ENCODE measurements at regions not wholly inside any gene's neighbourhood (a gene's known extent, or its start where the extent isn't known, plus 50 kb on each side); places are given as distances from the start of the nearest gene placed in this dataset.

DNA sequence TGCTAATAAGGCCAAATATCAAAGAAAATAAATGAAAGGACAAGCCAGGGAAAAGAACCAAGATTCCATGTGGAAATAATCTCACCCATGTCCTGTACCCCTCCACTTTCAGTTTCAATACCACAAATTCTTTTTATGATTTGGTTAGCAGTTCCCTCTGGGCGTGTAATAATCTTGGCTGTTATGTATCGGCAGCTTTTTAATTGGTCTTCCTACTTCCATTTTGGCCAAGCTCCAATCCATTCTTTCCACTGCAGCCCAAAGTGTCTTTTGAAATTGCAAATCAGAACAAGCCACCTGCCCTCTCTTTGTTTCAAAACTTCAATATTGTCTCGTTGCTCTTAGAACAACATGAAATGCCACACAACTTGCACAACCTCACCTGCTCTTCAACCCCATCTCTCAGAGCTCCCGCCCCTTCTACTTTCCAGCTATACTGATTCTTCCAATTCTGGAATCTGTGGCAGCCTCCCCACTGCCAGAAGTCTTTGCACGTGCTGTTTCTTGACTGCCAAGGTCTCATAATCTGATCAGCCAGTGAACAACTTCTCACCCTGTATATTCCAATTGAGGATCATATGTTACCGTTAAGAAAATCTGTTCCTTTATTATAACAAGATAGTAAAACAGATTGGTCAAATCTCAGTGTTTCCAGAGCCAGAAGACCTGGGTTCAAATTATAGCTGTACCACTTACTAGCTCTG lies 354.5 kb downstream of the CBLN4 start:
- no peaks in the 10 kb centered on the region for H3K4me1 ChIP-seq (replicated peaks in 1 of 2)
- intact Hi-C loops (cut with DNase I), result no loop called here
- no peaks in the 10 kb centered on the region for H3K9me3 ChIP-seq (replicated peaks in 1 of 3)
- WGBS, 4 donors, result 49 to 68% (median 62%) methylated on average over 6 of the region's 6 CpGs
- TF ChIP-seq POLR2A (IDR thresholded peaks at IDR 0.05), result no peak
- TF ChIP-seq, protein P1, sequence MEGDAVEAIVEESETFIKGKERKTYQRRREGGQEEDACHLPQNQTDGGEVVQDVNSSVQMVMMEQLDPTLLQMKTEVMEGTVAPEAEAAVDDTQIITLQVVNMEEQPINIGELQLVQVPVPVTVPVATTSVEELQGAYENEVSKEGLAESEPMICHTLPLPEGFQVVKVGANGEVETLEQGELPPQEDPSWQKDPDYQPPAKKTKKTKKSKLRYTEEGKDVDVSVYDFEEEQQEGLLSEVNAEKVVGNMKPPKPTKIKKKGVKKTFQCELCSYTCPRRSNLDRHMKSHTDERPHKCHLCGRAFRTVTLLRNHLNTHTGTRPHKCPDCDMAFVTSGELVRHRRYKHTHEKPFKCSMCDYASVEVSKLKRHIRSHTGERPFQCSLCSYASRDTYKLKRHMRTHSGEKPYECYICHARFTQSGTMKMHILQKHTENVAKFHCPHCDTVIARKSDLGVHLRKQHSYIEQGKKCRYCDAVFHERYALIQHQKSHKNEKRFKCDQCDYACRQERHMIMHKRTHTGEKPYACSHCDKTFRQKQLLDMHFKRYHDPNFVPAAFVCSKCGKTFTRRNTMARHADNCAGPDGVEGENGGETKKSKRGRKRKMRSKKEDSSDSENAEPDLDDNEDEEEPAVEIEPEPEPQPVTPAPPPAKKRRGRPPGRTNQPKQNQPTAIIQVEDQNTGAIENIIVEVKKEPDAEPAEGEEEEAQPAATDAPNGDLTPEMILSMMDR (IDR thresholded peaks at IDR 0.05), result no peak
- no peaks in the 10 kb centered on the region for H3K36me3 ChIP-seq (replicated peaks in 1 of 2)
- H3K4me3 ChIP-seq, result no peak overlapping the region
- H3K27ac ChIP-seq, result no peak overlapping the region
- no peaks in the 10 kb centered on the region for H3K27me3 ChIP-seq
- DNase-seq, result no peak

DNA sequence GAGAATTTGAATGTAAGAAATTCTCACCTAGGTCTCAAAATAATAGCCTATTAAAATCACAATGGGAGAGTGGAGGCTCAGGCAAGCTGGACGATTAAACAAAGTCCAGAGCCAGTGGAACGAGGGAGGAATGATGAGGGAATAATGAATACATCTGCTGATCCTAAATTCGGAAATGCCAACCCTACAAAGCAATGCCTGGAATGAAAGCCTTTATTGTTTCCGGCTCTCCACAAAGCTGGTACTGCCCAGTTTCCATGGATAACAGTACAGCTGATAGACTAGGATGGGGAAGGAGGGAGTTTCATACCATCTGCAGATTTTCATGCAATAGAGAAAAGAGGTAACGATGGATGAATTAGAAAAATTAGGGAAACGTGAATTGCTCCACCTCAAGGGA lies 356.1 kb downstream of the CBLN4 start:
- H3K27ac ChIP-seq, result no peak overlapping the region
- WGBS, 4 donors, result 69 to 77% (median 71%) methylated on average over 6 of the region's 6 CpGs
- intact Hi-C loops (cut with DNase I), result no loop called here

DNA sequence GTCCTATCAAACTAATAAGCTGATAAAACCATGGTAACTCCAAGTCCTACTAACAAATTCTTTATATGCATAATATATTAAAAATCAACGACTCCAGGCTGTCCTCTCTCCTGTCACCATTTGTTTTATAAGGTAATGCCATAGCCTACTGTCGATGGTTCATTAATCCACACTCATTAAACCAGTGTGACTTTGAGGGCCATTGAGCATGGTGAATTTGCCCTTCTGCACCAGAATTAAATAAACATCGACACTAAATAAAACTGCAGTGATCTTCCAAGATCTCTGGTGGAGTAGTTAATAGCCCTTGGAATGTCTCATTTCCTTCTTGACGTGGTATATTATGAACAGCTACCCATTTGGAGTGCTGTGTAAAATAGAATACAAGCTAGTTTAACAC lies 358.5 kb downstream of the CBLN4 start:
- no peak for DNase-seq
- no peaks in the 10 kb centered on the region for H3K27me3 ChIP-seq
- H3K4me1 ChIP-seq (replicated peaks in 1 of 2), result no peaks in the 10 kb centered on the region
- H3K9me3 ChIP-seq (replicated peaks in 1 of 3), result no peaks in the 10 kb centered on the region
- TF ChIP-seq, protein P1 (IDR thresholded peaks at IDR 0.05), result no peak
- TF ChIP-seq POLR2A (IDR thresholded peaks at IDR 0.05), result no peak
- intact Hi-C loops (cut with DNase I), result no loop called here
- no peak overlapping the region for H3K4me3 ChIP-seq
- no peak overlapping the region for H3K27ac ChIP-seq
- WGBS, 4 donors, result 63 to 71% (median 67%) methylated on average over 4 of the region's 4 CpGs
- H3K36me3 ChIP-seq (replicated peaks in 1 of 2), result no peaks in the 10 kb centered on the region

More for the DNA sequence above, 356.1 kb downstream of the CBLN4 start:
- Histone ChIP-seq H3K9me3 (replicated peaks in 1 of 3) (no peaks in the 10 kb centered on the region), H3K27me3 (no peaks in the 10 kb centered on the region), H3K4me3 (no peak overlapping the region), H3K36me3 (replicated peaks in 1 of 2) (no peaks in the 10 kb centered on the region), H3K4me1 (replicated peaks in 1 of 2) (no peaks in the 10 kb centered on the region)
- TF ChIP-seq POLR2A (IDR thresholded peaks at IDR 0.05), result no peak
- TF ChIP-seq, protein P1 (IDR thresholded peaks at IDR 0.05), result no peak
- no peak for DNase-seq

DNA sequence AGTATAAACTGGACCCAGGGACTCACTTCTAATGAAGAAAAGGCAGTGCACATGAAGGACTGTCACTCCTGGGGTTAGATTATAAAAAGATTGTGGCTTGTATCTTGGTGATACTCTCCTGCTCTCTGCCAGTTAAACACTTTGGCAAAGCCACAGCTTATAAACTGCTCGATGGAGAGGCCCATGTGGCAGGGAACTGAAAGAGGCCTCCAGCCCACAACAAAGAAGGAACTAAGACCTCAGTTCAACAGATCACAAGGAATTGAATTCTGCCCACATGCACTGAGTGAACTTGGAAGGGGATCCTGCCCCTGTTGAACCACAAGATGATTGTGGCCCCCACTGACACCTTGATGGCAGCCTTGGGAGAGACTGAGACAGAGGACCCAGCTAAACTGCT lies 363.8 kb downstream of the CBLN4 start:
- no peak overlapping the region for H3K4me3 ChIP-seq
- WGBS, 4 donors, result 27 to 73% (median 43%) methylated on average over 1 of the region's 1 CpG
- no peak for DNase-seq
- H3K36me3 ChIP-seq (replicated peaks in 1 of 2), result no peaks in the 10 kb centered on the region
- H3K9me3 ChIP-seq (replicated peaks in 1 of 3), result no peaks in the 10 kb centered on the region
- TF ChIP-seq, protein P1 (IDR thresholded peaks at IDR 0.05), result no peak
- H3K4me1 ChIP-seq (replicated peaks in 1 of 2), result no peaks in the 10 kb centered on the region
- intact Hi-C loops (cut with DNase I), result no loop called here
- no peaks in the 10 kb centered on the region for H3K27me3 ChIP-seq
- H3K27ac ChIP-seq, result no peak overlapping the region
